IMR-90 (cell line): ENCODE measurements at regions not wholly inside any gene's neighbourhood (a gene's known extent, or its start where the extent isn't known, plus 50 kb on each side); places are given as distances from the start of the nearest gene placed in this dataset.

Experiments used
- BHLHE40 ChIP-seq: fragments of 150-350 bp; IDR thresholded peaks from 2 replicates; pipeline ENCODE4 v1.6.1; 2016; ENCODE audit warnings: mild to moderate bottlenecking, low read depth, low read length
- CEBPB ChIP-seq: IDR thresholded peaks from 2 replicates; pipeline ENCODE4 v1.6.1; 2012; ENCODE audit warnings: low read depth, low read length, improper control_type of control experiment
- MXI1 ChIP-seq: IDR thresholded peaks from 2 replicates; pipeline ENCODE4 v1.6.1; 2012; ENCODE audit warnings: low read depth, mild to moderate bottlenecking, low read length, moderate library complexity, borderline replicate concordance
- POLR2A ChIP-seq: IDR thresholded peaks from 2 replicates; pipeline ENCODE4 v1.6.1; 2012; ENCODE audit warnings: mild to moderate bottlenecking, low read depth, low read length
- RAD21 ChIP-seq: IDR thresholded peaks from 2 replicates; pipeline ENCODE4 v1.6.1; 2012; ENCODE audit warnings: low read length, improper control_type of control experiment
- SMC3 ChIP-seq: fragments of 150-350 bp; IDR thresholded peaks from 2 replicates; pipeline ENCODE4 v1.6.1; 2016; ENCODE audit warnings: low read depth, mild to moderate bottlenecking, antibody characterized with exemption, low read length, moderate library complexity
- TF ChIP-seq, protein P1 (sequence below): conservative IDR thresholded peaks from 2 replicates; pipeline ENCODE4 v1.5.1; 2012; ENCODE audit warnings: mild to moderate bottlenecking, low read depth, low read length, improper control_type of control experiment
- TF ChIP-seq, protein P2 (sequence below): fragments of 150-350 bp; IDR thresholded peaks from 2 replicates; pipeline ENCODE4 v1.6.1; 2017; ENCODE audit warnings: mild to moderate bottlenecking, antibody characterized with exemption, low read length, low read depth

DNA sequence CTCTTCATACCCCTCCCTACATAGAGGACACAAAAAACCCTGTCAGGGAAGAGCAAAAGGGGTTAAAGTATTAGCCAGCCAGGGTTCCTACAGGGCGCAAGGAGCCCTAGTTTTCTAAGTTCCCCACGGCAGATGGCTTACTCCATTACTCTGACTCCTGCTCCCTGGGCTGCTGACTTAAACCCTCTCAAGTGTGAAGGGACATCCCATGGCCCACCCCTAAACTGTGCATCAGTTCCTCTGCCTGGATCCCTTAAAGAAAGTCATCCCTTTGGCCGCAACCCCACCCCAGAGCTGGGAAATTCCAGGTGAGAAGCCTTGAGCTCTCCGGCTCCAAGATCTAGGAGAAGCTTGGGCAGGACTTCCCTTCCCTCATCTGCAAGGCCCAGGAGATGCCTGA, 236.0 kb downstream of the TOMM20 start:
- TF ChIP-seq, protein P1, sequence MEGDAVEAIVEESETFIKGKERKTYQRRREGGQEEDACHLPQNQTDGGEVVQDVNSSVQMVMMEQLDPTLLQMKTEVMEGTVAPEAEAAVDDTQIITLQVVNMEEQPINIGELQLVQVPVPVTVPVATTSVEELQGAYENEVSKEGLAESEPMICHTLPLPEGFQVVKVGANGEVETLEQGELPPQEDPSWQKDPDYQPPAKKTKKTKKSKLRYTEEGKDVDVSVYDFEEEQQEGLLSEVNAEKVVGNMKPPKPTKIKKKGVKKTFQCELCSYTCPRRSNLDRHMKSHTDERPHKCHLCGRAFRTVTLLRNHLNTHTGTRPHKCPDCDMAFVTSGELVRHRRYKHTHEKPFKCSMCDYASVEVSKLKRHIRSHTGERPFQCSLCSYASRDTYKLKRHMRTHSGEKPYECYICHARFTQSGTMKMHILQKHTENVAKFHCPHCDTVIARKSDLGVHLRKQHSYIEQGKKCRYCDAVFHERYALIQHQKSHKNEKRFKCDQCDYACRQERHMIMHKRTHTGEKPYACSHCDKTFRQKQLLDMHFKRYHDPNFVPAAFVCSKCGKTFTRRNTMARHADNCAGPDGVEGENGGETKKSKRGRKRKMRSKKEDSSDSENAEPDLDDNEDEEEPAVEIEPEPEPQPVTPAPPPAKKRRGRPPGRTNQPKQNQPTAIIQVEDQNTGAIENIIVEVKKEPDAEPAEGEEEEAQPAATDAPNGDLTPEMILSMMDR: no peak
- TF ChIP-seq RAD21 (no peak), POLR2A (no peak), SMC3 (no peak), MXI1 (no peak), BHLHE40 (no peak), CEBPB (no peak)
- TF ChIP-seq, protein P2, sequence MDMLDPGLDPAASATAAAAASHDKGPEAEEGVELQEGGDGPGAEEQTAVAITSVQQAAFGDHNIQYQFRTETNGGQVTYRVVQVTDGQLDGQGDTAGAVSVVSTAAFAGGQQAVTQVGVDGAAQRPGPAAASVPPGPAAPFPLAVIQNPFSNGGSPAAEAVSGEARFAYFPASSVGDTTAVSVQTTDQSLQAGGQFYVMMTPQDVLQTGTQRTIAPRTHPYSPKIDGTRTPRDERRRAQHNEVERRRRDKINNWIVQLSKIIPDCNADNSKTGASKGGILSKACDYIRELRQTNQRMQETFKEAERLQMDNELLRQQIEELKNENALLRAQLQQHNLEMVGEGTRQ: no peak
